Activated CD8-positive, alpha-beta T cell treated with anti-CD3 and anti-CD28 coated beads for 36 hours (primary cell): ENCODE measurements at regions not wholly inside any gene's neighbourhood (a gene's known extent, or its start where the extent isn't known, plus 50 kb on each side); places are given as distances from the start of the nearest gene placed in this dataset.

ENCODE experiments used
- ATAC-seq: fragments of 200-7000 bp; cut with Tn5 transposase; one replicate; pipeline ENCODE4 v1.10.0; 2021; ENCODE audit warnings: mild to moderate bottlenecking, moderate library complexity
- CTCF ChIA-PET: fragments of 350-600 bp; sonication (Branson Sonifier 250); formaldehyde crosslinking; loops from one replicate; lab custom pipeline; 2021; ENCODE audit warnings: antibody characterized with exemption; lab: Charles Lee
- POLR2A ChIA-PET: fragments of 350-600 bp; sonication (Branson Sonifier 250); formaldehyde crosslinking; loops from one replicate; lab custom pipeline; 2021; ENCODE audit warnings: antibody characterized with exemption; lab: Charles Lee
- DNase-seq: peaks from one replicate; pipeline ENCODE4 v3.0.0-alpha.2; 2020
- H3K27ac Mint-ChIP-seq: one replicate; pipeline ENCODE4 v1.8.0; 2021; ENCODE audit warnings: mild to moderate bottlenecking, mixed read lengths
- H3K27me3 Mint-ChIP-seq: one replicate; pipeline ENCODE4 v1.8.0; 2021; ENCODE audit warnings: mixed read lengths
- H3K36me3 Mint-ChIP-seq: one replicate; pipeline ENCODE4 v1.8.0; 2021; ENCODE audit warnings: low read depth, mixed read lengths
- H3K4me1 Mint-ChIP-seq: one replicate; pipeline ENCODE4 v1.8.0; 2021; ENCODE audit warnings: low read depth, mixed read lengths
- H3K4me3 Mint-ChIP-seq: one replicate; pipeline ENCODE4 v1.8.0; 2021; ENCODE audit warnings: mild to moderate bottlenecking, moderate library complexity, mixed read lengths
- H3K9me3 Mint-ChIP-seq: one replicate; pipeline ENCODE4 v1.8.0; 2021; ENCODE audit warnings: mixed read lengths
- CTCF ChIP-seq: fragments of 200-600 bp; IDR thresholded peaks from one replicate; pipeline ENCODE4 v1.8.0; 2022; ENCODE audit warnings: antibody characterized with exemption, mild to moderate bottlenecking
- intact Hi-C: fragments of 100-400 bp; cut with micrococcal nuclease; formaldehyde crosslinking; loops from one replicate; pipeline ENCODE4 v1.10.0; 2022

- no peaks in the 10 kb centered on the region for H3K4me1 Mint-ChIP-seq
- intact Hi-C loops, result no loop called here
- peaks cover 2% of the 10 kb centered on the region for H3K27me3 Mint-ChIP-seq
- H3K27ac Mint-ChIP-seq, result no peak overlapping the region
- ChIA-PET CTCF (no interaction called here), POLR2A (no interaction called here)
- no peaks in the 10 kb centered on the region for H3K36me3 Mint-ChIP-seq
- H3K4me3 Mint-ChIP-seq, result no peak overlapping the region
- ATAC-seq (no peak), DNase-seq (no peak)
- no peak for TF ChIP-seq CTCF
- H3K9me3 Mint-ChIP-seq, result no peaks in the 10 kb centered on the region
Observed at GRCh38 chr14:49218436-49219092, 367.6 kb downstream of the RPS29 start.

GRCh38 chr14:49212721-49213120 is 373.5 kb downstream of the RPS29 start:
- H3K36me3 Mint-ChIP-seq, result no peaks in the 10 kb centered on the region
- no peak for DNase-seq
- CTCF ChIA-PET, result no interaction called here
- no peak overlapping the region for H3K4me3 Mint-ChIP-seq
- POLR2A ChIA-PET, result interaction anchor here (0.7 kb wide), 1 partner anchor 21 kb away, joined by 3 read pairs; no protein-coding TSS in a partner anchor
- TF ChIP-seq CTCF, result no peak
- no peak overlapping the region for H3K27ac Mint-ChIP-seq
- no peak for ATAC-seq
- no peaks in the 10 kb centered on the region for H3K9me3 Mint-ChIP-seq
- peaks cover 2% of the 10 kb centered on the region for H3K27me3 Mint-ChIP-seq
- intact Hi-C loops, result no loop called here
- no peaks in the 10 kb centered on the region for H3K4me1 Mint-ChIP-seq

- no peak overlapping the region for H3K4me3 Mint-ChIP-seq
- ChIA-PET CTCF (no interaction called here), POLR2A (no interaction called here)
- no peak overlapping the region for H3K27ac Mint-ChIP-seq
- no peak for TF ChIP-seq CTCF
- no peaks in the 10 kb centered on the region for H3K9me3 Mint-ChIP-seq
- H3K4me1 Mint-ChIP-seq, result no peaks in the 10 kb centered on the region
- DNase-seq (no peak), ATAC-seq (no peak)
- intact Hi-C loops, result no loop called here
- peaks cover 2% of the 10 kb centered on the region for H3K27me3 Mint-ChIP-seq
- no peaks in the 10 kb centered on the region for H3K36me3 Mint-ChIP-seq
Observed at GRCh38 chr14:49209416-49209815, 376.8 kb downstream of the RPS29 start.

- H3K27me3 Mint-ChIP-seq, result peaks cover 2% of the 10 kb centered on the region
- ATAC-seq (no peak), DNase-seq (no peak)
- no peaks in the 10 kb centered on the region for H3K9me3 Mint-ChIP-seq
- no peak overlapping the region for H3K27ac Mint-ChIP-seq
- no peak for TF ChIP-seq CTCF
- intact Hi-C loops, result no loop called here
- ChIA-PET POLR2A (no interaction called here), CTCF (no interaction called here)
- no peaks in the 10 kb centered on the region for H3K4me1 Mint-ChIP-seq
- H3K36me3 Mint-ChIP-seq, result no peaks in the 10 kb centered on the region
- H3K4me3 Mint-ChIP-seq, result no peak overlapping the region
Observed at GRCh38 chr14:49206828-49207227, 379.4 kb downstream of the RPS29 start.

- no peak for TF ChIP-seq CTCF
- DNase-seq (no peak), ATAC-seq (no peak)
- ChIA-PET POLR2A (no interaction called here), CTCF (no interaction called here)
- Mint-ChIP-seq H3K27me3 (peaks cover 1% of the 10 kb centered on the region), H3K27ac (no peak overlapping the region), H3K4me1 (no peaks in the 10 kb centered on the region), H3K4me3 (no peak overlapping the region), H3K36me3 (no peaks in the 10 kb centered on the region), H3K9me3 (no peaks in the 10 kb centered on the region)
- intact Hi-C loops, result no loop called here
Observed at GRCh38 chr14:49203676-49204075, 382.5 kb downstream of the RPS29 start.
